ENCODE measurements at regions not wholly inside any gene's neighbourhood (a gene's known extent, or its start where the extent isn't known, plus 50 kb on each side); places are given as distances from the start of the nearest gene placed in this dataset.

- H3K27ac Mint-ChIP-seq, result no peak overlapping the region
- no peak for DNase-seq
- H3K36me3 Mint-ChIP-seq (ENCODE audit: low read depth), result no peaks in the 10 kb centered on the region
- no peak overlapping the region for H3K4me3 Mint-ChIP-seq
- no peaks in the 10 kb centered on the region for H3K9me3 Mint-ChIP-seq
- H3K4me1 Mint-ChIP-seq, result no peaks in the 10 kb centered on the region
- intact Hi-C loops (cut with micrococcal nuclease), result no loop called here
- peaks cover 18% of the 10 kb centered on the region for H3K27me3 Mint-ChIP-seq
Observed at GRCh38 chr2:128644156-128644555, 325.5 kb upstream of the HS6ST1 start.

DNA sequence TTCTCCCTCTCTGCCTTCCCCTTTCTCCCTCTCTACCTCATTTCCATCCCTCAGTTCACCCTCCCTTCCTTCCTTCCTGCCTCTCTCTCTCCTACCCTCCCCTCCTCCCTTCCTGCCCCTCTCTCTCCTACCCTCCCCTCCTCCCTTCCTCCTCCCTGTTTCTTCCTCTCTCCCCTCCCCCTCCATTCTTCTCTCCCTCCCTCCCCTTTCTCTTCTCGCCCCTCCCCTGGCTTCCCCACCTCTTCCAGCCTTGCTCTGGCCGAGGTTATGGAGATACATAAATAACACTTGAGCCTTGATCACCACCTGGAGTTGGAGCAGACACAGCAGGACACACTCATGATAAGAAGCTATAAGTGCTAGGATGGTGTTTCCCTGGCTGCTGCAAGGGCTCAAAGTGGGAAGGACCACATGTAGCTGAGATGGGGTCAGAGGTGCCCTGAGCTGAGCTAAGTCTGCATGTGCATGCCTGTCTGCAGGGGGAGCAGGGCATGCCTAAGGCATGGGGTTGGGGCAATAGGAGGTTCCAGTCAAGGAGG lies 326.1 kb upstream of the HS6ST1 start:
- Mint-ChIP-seq H3K27ac (no peak overlapping the region), H3K27me3 (peaks cover 18% of the 10 kb centered on the region), H3K9me3 (no peaks in the 10 kb centered on the region), H3K4me1 (no peaks in the 10 kb centered on the region), H3K4me3 (no peak overlapping the region), H3K36me3 (ENCODE audit: low read depth) (no peaks in the 10 kb centered on the region)
- intact Hi-C loops (cut with micrococcal nuclease), result no loop called here
- DNase-seq, result no peak

DNA sequence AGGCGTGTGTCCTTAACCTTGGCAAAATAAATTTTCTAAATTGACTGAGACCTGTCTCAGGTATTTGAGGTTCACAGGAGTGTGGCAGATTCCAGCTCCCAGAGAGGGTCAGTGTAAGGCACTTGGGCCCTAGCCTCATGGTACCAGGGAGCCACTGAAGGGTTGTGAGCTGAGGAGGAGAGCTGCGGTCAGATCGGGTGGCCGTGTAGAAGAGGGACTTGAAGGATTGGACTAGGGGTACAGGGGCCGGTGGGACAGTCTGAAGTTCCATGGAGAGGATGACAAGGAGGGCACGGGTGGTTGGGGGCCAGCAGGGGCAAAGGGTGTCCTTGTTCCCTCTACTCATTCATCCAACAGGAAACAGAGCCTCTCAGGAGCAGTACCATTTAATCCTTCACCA lies 327.0 kb upstream of the HS6ST1 start:
- intact Hi-C loops (cut with micrococcal nuclease), result no loop called here
- Mint-ChIP-seq H3K4me1 (no peaks in the 10 kb centered on the region), H3K27ac (no peak overlapping the region), H3K9me3 (no peaks in the 10 kb centered on the region), H3K36me3 (ENCODE audit: low read depth) (no peaks in the 10 kb centered on the region), H3K27me3 (peaks cover 17% of the 10 kb centered on the region), H3K4me3 (no peak overlapping the region)
- DNase-seq, result no peak

- H3K4me1 Mint-ChIP-seq, result no peaks in the 10 kb centered on the region
- intact Hi-C loops (cut with micrococcal nuclease), result no loop called here
- DNase-seq, result no peak
Observed at GRCh38 chr2:128646091-128646490, 327.4 kb upstream of the HS6ST1 start.

GRCh38 chr2:128646691-128647090 lies 328.0 kb upstream of the HS6ST1 start:
- intact Hi-C loops (cut with micrococcal nuclease), result no loop called here
- H3K36me3 Mint-ChIP-seq (ENCODE audit: low read depth), result no peaks in the 10 kb centered on the region
- no peak overlapping the region for H3K4me3 Mint-ChIP-seq
- DNase-seq, result no peak
- H3K9me3 Mint-ChIP-seq, result no peaks in the 10 kb centered on the region
- H3K27me3 Mint-ChIP-seq, result peaks cover 14% of the 10 kb centered on the region
- H3K4me1 Mint-ChIP-seq, result no peaks in the 10 kb centered on the region
- no peak overlapping the region for H3K27ac Mint-ChIP-seq

More at GRCh38 chr2:128646091-128646490, 327.4 kb upstream of the HS6ST1 start:
- Mint-ChIP-seq H3K4me3 (no peak overlapping the region), H3K27me3 (peaks cover 13% of the 10 kb centered on the region), H3K9me3 (no peaks in the 10 kb centered on the region), H3K36me3 (ENCODE audit: low read depth) (no peaks in the 10 kb centered on the region), H3K27ac (no peak overlapping the region)

DNA sequence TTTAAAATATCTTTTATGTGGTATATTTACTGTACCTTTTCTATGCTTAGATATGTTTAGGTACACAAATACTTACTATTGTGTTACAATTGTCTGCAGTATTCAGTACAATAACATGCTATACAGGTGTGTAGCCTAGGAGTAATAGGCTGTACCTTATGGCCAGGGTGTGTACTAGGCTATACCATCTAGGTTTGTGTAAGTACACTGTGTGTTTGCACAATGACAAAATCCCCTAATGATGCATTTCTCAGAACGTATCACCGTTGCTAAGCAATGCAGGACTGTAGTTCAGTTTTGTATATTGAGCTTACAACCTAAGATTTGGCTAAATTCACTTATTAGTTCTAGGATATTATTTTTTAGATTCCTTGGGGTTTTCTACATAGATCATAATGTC lies 332.3 kb upstream of the HS6ST1 start:
- H3K27me3 Mint-ChIP-seq, result peaks cover 15% of the 10 kb centered on the region
- no peaks in the 10 kb centered on the region for H3K36me3 Mint-ChIP-seq (ENCODE audit: low read depth)
- H3K4me3 Mint-ChIP-seq, result no peak overlapping the region
- intact Hi-C loops (cut with micrococcal nuclease), result no loop called here
- H3K4me1 Mint-ChIP-seq, result peaks cover 3% of the 10 kb centered on the region
- no peak overlapping the region for H3K27ac Mint-ChIP-seq
- DNase-seq, result no peak
- H3K9me3 Mint-ChIP-seq, result peaks cover 5% of the 10 kb centered on the region

GRCh38 chr2:128654408-128654807 lies 335.7 kb upstream of the HS6ST1 start:
- intact Hi-C loops (cut with micrococcal nuclease), result no loop called here
- no peak overlapping the region for H3K4me3 Mint-ChIP-seq
- no peaks in the 10 kb centered on the region for H3K36me3 Mint-ChIP-seq (ENCODE audit: low read depth)
- no peak overlapping the region for H3K27ac Mint-ChIP-seq
- peaks cover 3% of the 10 kb centered on the region for H3K4me1 Mint-ChIP-seq
- H3K9me3 Mint-ChIP-seq, result peaks cover 5% of the 10 kb centered on the region
- DNase-seq, result no peak
- peaks cover 22% of the 10 kb centered on the region for H3K27me3 Mint-ChIP-seq

DNA sequence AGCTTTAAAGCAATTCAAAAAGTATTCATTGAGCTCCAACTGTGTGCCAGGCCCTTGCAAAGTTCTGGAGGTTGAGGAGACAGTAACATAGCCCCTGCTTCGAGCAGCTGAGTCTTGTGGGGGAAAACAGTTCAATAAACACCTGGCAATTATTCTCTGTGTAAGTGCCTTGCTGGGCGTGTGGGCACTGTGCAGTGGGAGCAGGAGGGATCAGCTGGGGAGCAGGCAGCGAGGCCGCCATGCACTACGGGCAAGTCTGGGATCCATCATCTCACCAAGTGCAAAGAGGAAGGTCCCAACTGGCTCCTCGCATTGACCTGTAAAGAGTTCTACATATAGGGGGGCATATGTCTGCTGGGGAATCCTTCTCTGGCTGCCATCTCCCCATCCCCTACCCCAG lies 342.2 kb upstream of the HS6ST1 start:
- peak; percentile 46 for DNase-seq
- Mint-ChIP-seq H3K9me3 (no peaks in the 10 kb centered on the region), H3K27me3 (peaks cover 20% of the 10 kb centered on the region), H3K27ac (no peak overlapping the region), H3K4me3 (no peak overlapping the region), H3K36me3 (ENCODE audit: low read depth) (no peaks in the 10 kb centered on the region), H3K4me1 (no peaks in the 10 kb centered on the region)
- intact Hi-C loops (cut with micrococcal nuclease), result no loop called here

GRCh38 chr2:128661311-128661710 lies 342.6 kb upstream of the HS6ST1 start:
- no peak for DNase-seq
- intact Hi-C loops (cut with micrococcal nuclease), result no loop called here
- H3K27me3 Mint-ChIP-seq, result peaks cover 20% of the 10 kb centered on the region
- H3K9me3 Mint-ChIP-seq, result no peaks in the 10 kb centered on the region
- H3K4me3 Mint-ChIP-seq, result no peak overlapping the region
- H3K4me1 Mint-ChIP-seq, result no peaks in the 10 kb centered on the region
- no peaks in the 10 kb centered on the region for H3K36me3 Mint-ChIP-seq (ENCODE audit: low read depth)
- no peak overlapping the region for H3K27ac Mint-ChIP-seq

DNA sequence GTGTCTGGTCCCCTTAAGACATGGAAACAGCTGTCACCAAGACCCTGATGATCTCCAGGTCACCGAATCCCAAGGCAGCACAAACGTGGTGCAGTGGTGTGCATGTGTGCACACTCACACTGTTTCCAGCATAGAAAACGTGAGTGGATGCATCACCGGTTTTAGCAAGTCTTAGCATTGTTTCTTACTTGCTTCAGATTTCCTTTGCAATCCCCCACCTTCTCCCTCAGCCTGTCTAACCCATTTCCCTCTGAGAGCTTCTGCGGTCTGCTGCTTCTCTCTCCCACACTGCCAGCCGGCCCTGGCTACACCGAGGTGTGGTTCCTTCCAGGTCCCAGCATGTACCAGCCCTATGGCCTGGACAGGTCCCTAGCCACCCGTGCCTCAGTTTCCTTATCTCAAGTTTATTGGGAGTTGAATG lies 343.4 kb upstream of the HS6ST1 start:
- intact Hi-C loops (cut with micrococcal nuclease), result no loop called here
- no peak overlapping the region for H3K27ac Mint-ChIP-seq
- DNase-seq, result peak; percentile 40

DNA sequence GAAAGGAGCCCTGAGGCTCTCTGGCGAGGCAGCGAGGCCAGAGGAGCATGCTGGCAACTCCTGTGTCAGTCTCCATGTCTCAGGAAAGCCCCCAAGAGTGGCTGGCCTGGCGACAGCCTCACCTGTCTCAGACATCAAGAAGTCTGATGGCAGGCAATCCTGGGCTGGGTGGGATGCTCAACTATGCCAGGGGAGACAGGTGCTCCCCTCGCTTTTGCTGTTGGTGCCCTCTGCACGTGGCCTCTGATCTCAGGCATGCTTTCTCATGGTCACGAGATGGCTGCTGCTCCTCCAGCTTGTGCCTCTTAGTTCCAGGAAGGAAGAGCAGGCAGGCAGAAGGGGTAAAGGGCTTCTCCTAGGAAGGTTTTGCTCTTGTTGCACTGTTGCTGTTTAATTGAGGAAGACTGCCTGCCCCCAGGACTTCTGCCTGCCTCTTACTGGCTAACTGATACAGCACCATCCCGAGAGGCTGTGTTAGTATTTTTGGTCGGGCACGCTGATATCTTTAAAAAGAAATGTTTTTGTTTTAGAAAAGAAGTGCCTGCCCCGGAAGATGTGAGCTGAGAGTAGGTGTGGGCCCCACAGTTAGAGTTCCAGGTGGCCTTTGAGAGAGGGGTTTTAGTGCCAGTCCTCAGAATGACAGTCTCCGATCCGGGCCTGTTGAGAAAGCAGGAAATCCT lies 344.8 kb upstream of the HS6ST1 start:
- intact Hi-C loops (cut with micrococcal nuclease), result no loop called here
- peak; percentile 36 for DNase-seq
- no peaks in the 10 kb centered on the region for H3K9me3 Mint-ChIP-seq
- H3K4me3 Mint-ChIP-seq, result no peak overlapping the region
- peaks cover 14% of the 10 kb centered on the region for H3K27me3 Mint-ChIP-seq
- no peak overlapping the region for H3K27ac Mint-ChIP-seq
- no peaks in the 10 kb centered on the region for H3K36me3 Mint-ChIP-seq (ENCODE audit: low read depth)
- no peaks in the 10 kb centered on the region for H3K4me1 Mint-ChIP-seq

More for the DNA sequence above, 343.4 kb upstream of the HS6ST1 start:
- no peak overlapping the region for H3K4me3 Mint-ChIP-seq
- H3K9me3 Mint-ChIP-seq, result no peaks in the 10 kb centered on the region
- H3K36me3 Mint-ChIP-seq (ENCODE audit: low read depth), result no peaks in the 10 kb centered on the region
- H3K4me1 Mint-ChIP-seq, result no peaks in the 10 kb centered on the region
- peaks cover 20% of the 10 kb centered on the region for H3K27me3 Mint-ChIP-seq

DNA sequence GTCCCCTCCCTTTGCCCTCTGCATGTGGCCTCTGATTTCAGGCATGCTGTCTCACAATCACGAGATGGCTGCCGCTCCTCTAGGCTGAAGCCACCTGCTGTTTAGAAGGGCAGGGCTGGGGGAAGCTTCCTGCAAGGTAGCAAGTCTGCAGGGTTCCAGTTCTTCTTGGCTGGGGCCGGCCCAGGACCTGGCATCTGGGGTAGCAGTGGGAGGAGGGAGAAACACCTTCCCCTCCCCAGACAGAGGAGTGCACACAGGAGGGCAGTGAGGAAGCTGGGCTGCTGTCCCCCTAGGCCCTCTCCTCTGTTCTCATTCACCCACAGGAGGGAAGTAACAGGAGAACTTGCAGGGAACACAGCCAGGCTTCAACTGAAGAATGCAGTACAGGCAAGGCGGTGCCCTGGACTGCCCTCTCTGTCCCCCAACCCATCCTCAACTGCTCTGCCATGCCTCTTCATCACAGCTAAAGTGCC lies 345.9 kb upstream of the HS6ST1 start:
- DNase-seq, result peak; percentile 33
- H3K27me3 Mint-ChIP-seq, result peaks cover 15% of the 10 kb centered on the region
- no peaks in the 10 kb centered on the region for H3K4me1 Mint-ChIP-seq
- H3K36me3 Mint-ChIP-seq (ENCODE audit: low read depth), result no peaks in the 10 kb centered on the region
- no peak overlapping the region for H3K4me3 Mint-ChIP-seq
- no peak overlapping the region for H3K27ac Mint-ChIP-seq
- intact Hi-C loops (cut with micrococcal nuclease), result no loop called here
- no peaks in the 10 kb centered on the region for H3K9me3 Mint-ChIP-seq

DNA sequence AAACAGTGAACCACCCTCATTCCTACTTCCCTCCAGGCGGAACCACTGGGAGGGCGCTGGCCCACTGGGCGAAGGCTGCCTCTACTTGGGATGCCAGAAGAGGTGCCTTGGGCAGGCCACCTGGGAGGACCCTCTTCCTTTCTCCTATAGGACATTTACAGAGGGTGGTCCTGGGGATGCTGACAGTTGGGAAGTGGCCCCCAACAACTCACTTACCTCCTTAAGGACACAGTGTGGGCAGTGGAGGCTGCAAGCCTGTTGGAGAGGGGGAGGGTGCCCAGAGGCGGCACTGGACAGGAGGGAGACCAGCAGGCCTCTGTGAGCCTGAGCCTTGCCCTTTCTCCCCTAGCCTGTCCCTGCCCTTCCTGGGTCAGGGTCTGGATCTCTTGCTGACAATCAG lies 346.4 kb upstream of the HS6ST1 start:
- H3K9me3 Mint-ChIP-seq, result no peaks in the 10 kb centered on the region
- H3K27me3 Mint-ChIP-seq, result peaks cover 12% of the 10 kb centered on the region
- H3K36me3 Mint-ChIP-seq (ENCODE audit: low read depth), result no peaks in the 10 kb centered on the region
- intact Hi-C loops (cut with micrococcal nuclease), result no loop called here
- H3K27ac Mint-ChIP-seq, result no peak overlapping the region
- H3K4me1 Mint-ChIP-seq, result no peaks in the 10 kb centered on the region
- no peak overlapping the region for H3K4me3 Mint-ChIP-seq
- DNase-seq, result peak; percentile 26

DNA sequence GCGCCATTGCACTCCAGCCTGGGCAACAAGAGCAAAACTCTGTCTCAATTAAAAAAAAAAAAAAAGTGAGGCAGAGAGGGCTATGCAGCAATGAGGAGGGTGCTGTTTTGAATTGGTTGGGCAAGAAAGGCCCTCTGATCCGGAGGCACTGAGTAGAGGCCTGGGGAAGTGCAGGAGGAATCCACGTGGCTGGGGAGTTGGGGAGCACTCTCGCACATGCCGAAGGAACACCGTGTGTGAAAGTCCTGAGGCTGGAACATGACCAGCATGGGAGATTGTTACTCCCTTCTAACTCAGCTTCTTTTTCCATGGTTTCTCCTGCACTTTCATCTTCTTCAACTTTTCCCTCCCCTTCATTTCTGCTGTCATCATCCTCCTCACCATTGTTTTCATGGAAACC lies 347.9 kb upstream of the HS6ST1 start:
- DNase-seq, result no peak
- no peak overlapping the region for H3K4me3 Mint-ChIP-seq
- H3K9me3 Mint-ChIP-seq, result no peaks in the 10 kb centered on the region
- intact Hi-C loops (cut with micrococcal nuclease), result no loop called here
- no peaks in the 10 kb centered on the region for H3K36me3 Mint-ChIP-seq (ENCODE audit: low read depth)
- no peak overlapping the region for H3K27ac Mint-ChIP-seq
- H3K27me3 Mint-ChIP-seq, result peaks cover 9% of the 10 kb centered on the region
- H3K4me1 Mint-ChIP-seq, result peaks cover 2% of the 10 kb centered on the region

- H3K36me3 Mint-ChIP-seq (ENCODE audit: low read depth), result no peaks in the 10 kb centered on the region
- H3K4me3 Mint-ChIP-seq, result no peak overlapping the region
- intact Hi-C loops (cut with micrococcal nuclease), result no loop called here
- H3K27me3 Mint-ChIP-seq, result peaks cover 5% of the 10 kb centered on the region
- peak; percentile 24 for DNase-seq
- peaks cover 2% of the 10 kb centered on the region for H3K4me1 Mint-ChIP-seq
- H3K9me3 Mint-ChIP-seq, result no peaks in the 10 kb centered on the region
- no peak overlapping the region for H3K27ac Mint-ChIP-seq
Observed at GRCh38 chr2:128667391-128667790, 348.7 kb upstream of the HS6ST1 start.
